Type B pancreatic cell (in vitro differentiated cells): ENCODE measurements at regions not wholly inside any gene's neighbourhood (a gene's known extent, or its start where the extent isn't known, plus 50 kb on each side); places are given as distances from the start of the nearest gene placed in this dataset.
"Not testable (repeated sequence)": the region's sequence is repeated elsewhere in the genome, so short reads cannot be mapped to it uniquely, and the experiment has no call there.

Experiments
- DNase-seq: peaks from one replicate; pipeline ENCODE4 v3.0.0; 2021; ENCODE audit warnings: mixed read lengths; ENCODE audit not compliant: unreplicated experiment; ENCODE audit errors: extremely low spot score
- H3K27ac Mint-ChIP-seq: 2 replicates; pipeline ENCODE4 v1.8.0; 2021; ENCODE audit warnings: mild to moderate bottlenecking, mixed read lengths
- H3K27me3 Mint-ChIP-seq: 2 replicates; pipeline ENCODE4 v1.8.0; 2021; ENCODE audit warnings: mixed read lengths
- H3K36me3 Mint-ChIP-seq: 2 replicates; pipeline ENCODE4 v1.8.0; 2021; ENCODE audit warnings: mixed read lengths
- H3K4me1 Mint-ChIP-seq: one replicate; pipeline ENCODE4 v1.8.0; 2021; ENCODE audit warnings: mixed read lengths; ENCODE audit not compliant: unreplicated experiment
- H3K4me3 Mint-ChIP-seq: 2 replicates; pipeline ENCODE4 v1.8.0; 2021; ENCODE audit warnings: mild to moderate bottlenecking, mixed read lengths
- H3K9me3 Mint-ChIP-seq: 2 replicates; pipeline ENCODE4 v1.8.0; 2021; ENCODE audit warnings: mixed read lengths
- CTCF ChIP-seq: fragments of 200-600 bp; sonication (generic); conservative IDR thresholded peaks from 2 replicates; pipeline ENCODE4 v1.5.0; 2021; ENCODE audit warnings: antibody characterized with exemption, mild to moderate bottlenecking

DNA sequence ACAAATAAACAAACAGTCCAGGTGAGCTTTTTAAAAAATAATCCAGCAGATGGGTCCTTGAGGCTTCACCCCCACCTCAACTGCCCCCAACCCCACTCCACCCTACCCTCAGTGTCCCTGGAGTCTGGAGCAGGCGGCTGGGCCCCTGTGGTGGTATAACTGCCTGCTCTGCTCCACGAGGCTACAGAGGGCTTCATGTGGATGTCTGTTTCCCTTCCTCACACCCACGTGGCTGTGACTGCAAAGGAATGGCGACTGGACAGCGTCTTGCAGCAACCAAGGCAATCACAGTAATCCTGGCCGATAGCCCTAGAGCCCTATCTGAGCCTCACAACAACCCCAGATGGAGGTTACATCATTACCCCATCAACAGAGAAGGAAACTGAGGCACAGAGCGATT is 76.5 kb downstream of the SLC2A10 start:
- Mint-ChIP-seq H3K4me3 (no peak overlapping the region), H3K36me3 (no peaks in the 10 kb centered on the region), H3K9me3 (no peaks in the 10 kb centered on the region), H3K27me3 (no peaks in the 10 kb centered on the region), H3K4me1 (peaks cover 11% of the 10 kb centered on the region), H3K27ac (no peak overlapping the region)
- TF ChIP-seq CTCF = no peak
- no peak for DNase-seq

DNA sequence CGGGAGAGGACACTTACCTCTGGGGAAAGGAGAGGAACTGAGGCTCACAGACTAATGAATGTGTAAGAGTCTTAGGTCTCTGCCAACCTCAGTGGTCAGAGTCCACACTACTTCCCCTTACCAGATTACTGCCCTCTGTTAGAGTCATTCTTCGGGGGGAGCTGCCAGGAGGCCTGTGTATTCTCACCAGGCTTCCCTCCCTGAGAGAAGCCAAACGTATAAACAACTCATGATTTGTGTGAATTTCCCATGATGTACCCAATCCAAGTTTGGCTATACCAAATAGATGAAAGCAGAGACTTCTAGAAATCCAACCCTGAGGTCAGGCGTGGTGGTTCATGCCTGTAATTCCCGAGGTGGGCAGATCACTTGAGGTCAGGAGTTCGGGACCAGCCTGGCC is 77.1 kb downstream of the SLC2A10 start:
- Mint-ChIP-seq H3K27ac (no peak overlapping the region), H3K4me1 (peaks cover 11% of the 10 kb centered on the region), H3K36me3 (no peaks in the 10 kb centered on the region), H3K4me3 (no peak overlapping the region), H3K27me3 (no peaks in the 10 kb centered on the region), H3K9me3 (no peaks in the 10 kb centered on the region)
- TF ChIP-seq CTCF = no peak
- DNase-seq = no peak

DNA sequence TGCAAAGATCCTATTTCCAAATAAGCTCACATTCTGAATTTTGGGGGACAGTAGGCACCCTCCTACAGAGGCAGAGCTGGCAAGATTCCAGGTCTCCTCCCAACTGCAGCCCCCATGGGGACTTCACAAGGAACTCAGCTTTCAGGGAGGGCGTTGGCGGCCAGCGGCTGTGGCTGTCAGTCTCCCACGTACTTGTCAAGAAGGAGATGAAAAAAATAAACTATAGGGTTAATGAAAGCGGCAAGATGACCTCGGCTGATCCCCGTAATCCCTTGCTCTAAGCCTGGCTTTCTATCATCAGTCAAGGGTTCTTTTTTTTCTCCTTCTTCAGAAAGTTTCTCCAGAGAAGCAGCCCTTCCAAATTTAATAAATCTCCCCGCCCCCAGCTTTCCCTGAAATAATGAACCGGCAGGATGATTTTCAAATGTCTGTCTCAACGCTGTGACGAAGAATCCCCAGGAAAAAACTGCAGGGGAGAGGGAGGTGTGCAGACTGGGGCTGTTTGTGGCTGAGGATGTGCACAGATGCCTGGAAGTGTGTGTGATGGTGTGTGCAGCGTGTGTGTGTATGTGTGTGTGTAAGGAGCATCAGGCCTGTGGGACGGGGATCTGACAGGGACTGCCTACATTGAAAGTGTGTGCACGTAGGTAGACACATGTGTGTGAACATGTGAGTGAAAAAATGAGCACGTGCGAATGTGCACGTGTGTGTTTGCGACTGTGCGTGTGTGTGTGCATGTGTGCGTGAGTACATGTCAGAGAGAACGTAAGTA is 78.7 kb downstream of the SLC2A10 start:
- no peak for TF ChIP-seq CTCF
- H3K36me3 Mint-ChIP-seq = no peaks in the 10 kb centered on the region
- peaks cover 11% of the 10 kb centered on the region for H3K4me1 Mint-ChIP-seq
- no peak overlapping the region for H3K27ac Mint-ChIP-seq
- H3K4me3 Mint-ChIP-seq = no peak overlapping the region
- no peaks in the 10 kb centered on the region for H3K9me3 Mint-ChIP-seq
- no peaks in the 10 kb centered on the region for H3K27me3 Mint-ChIP-seq
- no peak for DNase-seq

DNA sequence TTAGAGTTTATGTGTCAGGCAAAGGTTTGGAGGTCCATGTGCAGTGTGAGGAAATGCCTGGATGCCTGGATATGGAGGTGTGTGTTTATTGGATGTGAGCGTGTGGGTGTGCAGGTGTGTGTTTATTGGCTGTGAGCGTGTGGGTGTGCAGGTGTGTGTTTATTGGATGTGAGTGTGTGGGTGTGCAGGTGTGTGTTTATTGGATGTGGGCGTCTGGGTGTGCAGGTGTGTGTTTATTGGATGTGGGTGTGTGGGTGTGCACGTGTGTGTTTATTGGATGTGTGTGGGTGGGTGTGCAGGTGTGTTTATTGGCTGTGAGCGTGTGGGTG is 79.3 kb downstream of the SLC2A10 start:
- H3K9me3 Mint-ChIP-seq, H3K4me3 Mint-ChIP-seq, H3K27me3 Mint-ChIP-seq, DNase-seq, H3K4me1 Mint-ChIP-seq, H3K27ac Mint-ChIP-seq, H3K36me3 Mint-ChIP-seq: not testable (repeated sequence)

DNA sequence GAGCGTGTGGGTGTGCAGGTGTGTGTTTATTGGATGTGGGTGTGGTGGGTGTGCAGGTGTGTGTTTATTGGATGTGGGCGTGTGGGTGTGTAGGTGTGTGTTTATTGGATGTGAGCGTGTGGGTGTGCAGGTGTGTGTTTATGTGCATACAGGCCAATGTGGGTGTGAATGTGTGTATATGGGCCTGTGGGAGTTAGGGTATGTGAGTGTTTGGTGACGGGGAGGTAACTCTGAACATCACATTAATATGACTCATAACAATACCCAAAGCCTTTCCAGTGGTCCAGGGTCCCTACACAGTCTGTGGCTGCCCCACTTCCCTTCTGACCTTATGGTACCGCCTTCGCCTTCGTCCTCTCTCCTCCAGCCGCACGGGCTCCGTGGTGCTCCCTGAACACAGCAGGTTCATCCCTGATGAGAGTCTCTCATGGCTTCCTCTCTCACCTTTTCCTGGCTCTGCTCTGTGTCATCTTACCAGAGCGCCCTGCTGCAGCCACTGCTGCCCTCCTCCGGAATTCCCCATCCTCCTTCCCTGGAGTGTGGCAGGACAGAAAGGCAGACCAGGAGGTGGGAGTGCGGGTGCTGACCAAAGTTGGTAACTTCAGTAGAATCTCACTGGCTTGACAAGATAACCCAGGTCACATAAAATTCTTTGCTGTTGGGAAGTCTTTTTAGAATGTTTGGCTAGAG is 80.0 kb downstream of the SLC2A10 start:
- no peaks in the 10 kb centered on the region for H3K27me3 Mint-ChIP-seq
- TF ChIP-seq CTCF = no peak
- DNase-seq = no peak
- H3K4me3 Mint-ChIP-seq = no peak overlapping the region
- peaks cover 5% of the 10 kb centered on the region for H3K4me1 Mint-ChIP-seq
- H3K36me3 Mint-ChIP-seq = no peaks in the 10 kb centered on the region
- no peaks in the 10 kb centered on the region for H3K9me3 Mint-ChIP-seq
- H3K27ac Mint-ChIP-seq = no peak overlapping the region

DNA sequence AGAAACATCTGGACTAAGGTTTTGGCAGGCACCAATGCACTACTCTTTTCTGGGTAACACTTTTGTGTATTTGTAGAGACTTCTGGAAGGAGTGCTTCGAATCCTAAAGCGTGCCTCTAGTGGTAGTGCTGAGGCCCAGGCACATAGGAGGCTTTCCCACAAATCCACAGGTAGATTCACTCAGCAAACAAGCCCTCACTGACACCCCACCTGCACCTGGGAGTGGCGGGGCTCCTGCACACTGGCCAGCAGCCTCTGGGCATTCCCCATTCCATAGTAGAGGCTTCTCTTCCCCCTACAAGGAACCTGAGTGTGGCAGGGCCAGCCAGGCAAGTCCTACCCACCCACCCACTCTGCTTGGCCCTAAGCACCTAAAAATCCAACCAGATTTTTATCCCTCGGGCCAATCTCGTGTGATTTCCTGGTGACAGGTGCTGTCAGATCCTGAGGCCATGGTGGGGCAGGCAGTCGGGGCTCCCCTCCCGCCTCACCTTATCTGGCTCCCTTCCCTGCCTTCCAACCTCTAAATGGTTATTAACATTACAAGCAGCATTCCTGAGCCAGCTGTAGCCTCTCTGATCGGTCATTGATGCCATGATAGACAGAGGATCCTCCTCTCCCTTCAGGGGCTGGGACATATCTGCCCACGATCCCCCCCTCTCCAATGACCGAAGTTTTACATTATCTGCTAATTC is 82.4 kb downstream of the SLC2A10 start:
- no peak for DNase-seq
- Mint-ChIP-seq H3K4me3 (no peak overlapping the region), H3K36me3 (no peaks in the 10 kb centered on the region), H3K4me1 (no peaks in the 10 kb centered on the region), H3K27me3 (no peaks in the 10 kb centered on the region), H3K27ac (no peak overlapping the region), H3K9me3 (no peaks in the 10 kb centered on the region)
- TF ChIP-seq CTCF = no peak
